DOHH2 (cell line): ENCODE measurements at regions not wholly inside any gene's neighbourhood (a gene's known extent, or its start where the extent isn't known, plus 50 kb on each side); places are given as distances from the start of the nearest gene placed in this dataset.
"Not testable (repeated sequence)": the region's sequence is repeated elsewhere in the genome, so short reads cannot be mapped to it uniquely, and the experiment has no call there.

Experiments used
- H3F3A ChIP-seq: fragments of 200-600 bp; sonication (generic), shearing (Covaris generic); 2 replicates; pipeline ENCODE4 v1.6.0; 2016; ENCODE audit warnings: antibody characterized with exemption, mild to moderate bottlenecking; ENCODE audit not compliant: control insufficient read depth, insufficient read depth
- H3K27ac ChIP-seq: fragments of 200-600 bp; sonication (generic); 2 replicates; pipeline ENCODE4 v1.5.1; 2014; ENCODE audit warnings: low read depth, mild to moderate bottlenecking, low read length, moderate library complexity
- H3K27me3 ChIP-seq: fragments of 200-600 bp; sonication (generic); 2 replicates; pipeline ENCODE4 v1.6.1; 2014; ENCODE audit warnings: mild to moderate bottlenecking, low read length, mixed read lengths; ENCODE audit not compliant: control insufficient read depth
- H3K36me3 ChIP-seq: fragments of 200-600 bp; sonication (generic); 2 replicates; pipeline ENCODE4 v1.6.1; 2014; ENCODE audit warnings: mild to moderate bottlenecking, low read length, moderate library complexity, mixed read lengths; ENCODE audit not compliant: control insufficient read depth
- H3K4me1 ChIP-seq: fragments of 200-600 bp; sonication (generic); 2 replicates; pipeline ENCODE4 v1.6.1; 2014; ENCODE audit warnings: mild to moderate bottlenecking, low read length, mixed read lengths; ENCODE audit not compliant: control insufficient read depth
- H3K4me2 ChIP-seq: fragments of 200-600 bp; sonication (generic); 2 replicates; pipeline ENCODE4 v1.6.0; 2014; ENCODE audit warnings: mild to moderate bottlenecking, low read length, moderate library complexity
- H3K4me3 ChIP-seq: fragments of 200-600 bp; sonication (generic); 2 replicates; pipeline ENCODE4 v1.5.1; 2014; ENCODE audit warnings: mild to moderate bottlenecking, low read length, mixed read lengths
- H3K79me2 ChIP-seq: fragments of 200-600 bp; sonication (generic); 2 replicates; pipeline ENCODE4 v1.6.1; 2014; ENCODE audit warnings: mild to moderate bottlenecking, low read length, mixed read lengths; ENCODE audit not compliant: control insufficient read depth
- H3K9me2 ChIP-seq: fragments of 200-600 bp; sonication (generic); replicated peaks from 2 replicates; pipeline ENCODE4 v1.6.1; 2014; ENCODE audit warnings: mild to moderate bottlenecking, low read length, mixed read lengths; ENCODE audit not compliant: control insufficient read depth
- H3K9me3 ChIP-seq: fragments of 200-600 bp; sonication (generic); 2 replicates; pipeline ENCODE4 v1.6.1; 2014; ENCODE audit warnings: antibody characterized with exemption, low read length, mixed read lengths; ENCODE audit not compliant: control insufficient read depth, insufficient read depth
- H4K20me1 ChIP-seq: fragments of 200-600 bp; sonication (generic); 2 replicates; pipeline ENCODE4 v1.6.0; 2014; ENCODE audit warnings: low read depth, mild to moderate bottlenecking, antibody characterized with exemption, low read length, moderate library complexity; ENCODE audit not compliant: control insufficient read depth, insufficient read depth
- CTCF ChIP-seq: fragments of 200-600 bp; sonication (generic); IDR thresholded peaks from one replicate; pipeline ENCODE4 v1.5.1; 2014; ENCODE audit warnings: antibody characterized with exemption, mild to moderate bottlenecking, low read depth, low read length; ENCODE audit not compliant: poor library complexity, severe bottlenecking
- EZH2phosphoT487 ChIP-seq: fragments of 200-600 bp; sonication (generic); IDR thresholded peaks from 2 replicates; pipeline ENCODE4 v1.6.1; 2017; ENCODE audit warnings: borderline replicate concordance, mild to moderate bottlenecking, antibody characterized with exemption, low read length, moderate library complexity, mixed read lengths

- Histone ChIP-seq H3K4me1 (no peaks in the 10 kb centered on the region), H3K4me3 (no peak overlapping the region), H4K20me1 (no peaks in the 10 kb centered on the region), H3K9me3 (no peaks in the 10 kb centered on the region), H3K27me3 (peaks cover 15% of the 10 kb centered on the region), H3K79me2 (no peaks in the 10 kb centered on the region), H3K4me2 (no peak overlapping the region), H3K36me3 (no peaks in the 10 kb centered on the region), H3K9me2 (no peaks in the 10 kb centered on the region), H3K27ac (no peak overlapping the region), H3F3A (no peaks in the 10 kb centered on the region)
- TF ChIP-seq EZH2phosphoT487: no peak
- no peak for TF ChIP-seq CTCF
Observed at GRCh38 chr7:45269192-45269591, 111.6 kb downstream of the RAMP3 start.

- H3K9me3 ChIP-seq: no peaks in the 10 kb centered on the region
- H3K36me3 ChIP-seq: no peaks in the 10 kb centered on the region
Observed at GRCh38 chr7:45278763-45279398, 121.3 kb downstream of the RAMP3 start.

GRCh38 chr7:45289611-45290010 lies 132.0 kb downstream of the RAMP3 start:
- H3K27me3 ChIP-seq: not testable (repeated sequence)

More at GRCh38 chr7:45278763-45279398, 121.3 kb downstream of the RAMP3 start:
- Histone ChIP-seq H3K79me2 (no peaks in the 10 kb centered on the region), H3K4me3 (no peak overlapping the region), H3K9me2 (no peaks in the 10 kb centered on the region), H4K20me1 (no peaks in the 10 kb centered on the region), H3K4me2 (no peak overlapping the region), H3F3A (no peaks in the 10 kb centered on the region), H3K27me3 (peaks cover 31% of the 10 kb centered on the region), H3K27ac (no peak overlapping the region), H3K4me1 (no peaks in the 10 kb centered on the region)
- TF ChIP-seq EZH2phosphoT487 (no peak), CTCF (no peak)

GRCh38 chr7:45290880-45291279 lies 133.3 kb downstream of the RAMP3 start:
- H3K4me3 ChIP-seq: no peak overlapping the region
- H3F3A ChIP-seq: no peaks in the 10 kb centered on the region
- H3K79me2 ChIP-seq: no peaks in the 10 kb centered on the region
- no peak for TF ChIP-seq EZH2phosphoT487
- no peak for TF ChIP-seq CTCF
- no peaks in the 10 kb centered on the region for H3K27me3 ChIP-seq
- H3K4me2 ChIP-seq: no peak overlapping the region
- no peaks in the 10 kb centered on the region for H3K36me3 ChIP-seq
- peaks cover 4% of the 10 kb centered on the region; the same call in 1 of the 2 replicates for H3K9me3 ChIP-seq
- no peaks in the 10 kb centered on the region for H3K4me1 ChIP-seq
- H4K20me1 ChIP-seq: no peaks in the 10 kb centered on the region
- H3K27ac ChIP-seq: no peak overlapping the region
- H3K9me2 ChIP-seq: no peaks in the 10 kb centered on the region

More at GRCh38 chr7:45289611-45290010, 132.0 kb downstream of the RAMP3 start:
- H3K9me2 ChIP-seq, H3F3A ChIP-seq, H3K4me3 ChIP-seq, H4K20me1 ChIP-seq, H3K4me2 ChIP-seq, H3K36me3 ChIP-seq, H3K4me1 ChIP-seq, H3K9me3 ChIP-seq, H3K27ac ChIP-seq, H3K79me2 ChIP-seq: not testable (repeated sequence)
